HCT116 (cell line): ENCODE measurements at regions not wholly inside any gene's neighbourhood (a gene's known extent, or its start where the extent isn't known, plus 50 kb on each side); places are given as distances from the start of the nearest gene placed in this dataset.

Source experiments
- ATAC-seq: fragments of 200-7000 bp; cut with Tn5 transposase; 2 replicates; pipeline ENCODE4 v1.9.1; 2020; ENCODE audit warnings: mild to moderate bottlenecking, moderate library complexity
- BruUV-seq: library from RNA; stranded (reverse); fragments of 400-500 nt; replicated peaks from 2 replicates; lab custom pipeline; 2021; lab: Mats Ljungman, UMichigan
- CTCF ChIA-PET: fragments of 300-600 bp; sonication (Branson Sonifier 250); formaldehyde crosslinking; loops from one replicate; lab custom pipeline; 2021; ENCODE audit warnings: antibody characterized with exemption; lab: Charles Lee
- POLR2A ChIA-PET: fragments of 300-600, 350-600 bp; sonication (Branson Sonifier 250); formaldehyde crosslinking; loops from one replicate; lab custom pipeline; 2021; ENCODE audit warnings: antibody characterized with exemption; lab: Charles Lee
- RAD21 ChIA-PET, 2 experiments: fragments of 300-600 bp; sonication (Branson Sonifier 250); formaldehyde crosslinking; loops; one replicate each; lab custom pipeline; 2023; ENCODE audit warnings: low total read pairs in 2 of 2; ENCODE audit not compliant: uncharacterized antibody in 2 of 2, unreplicated experiment in 2 of 2, low non-redundant PET in 1 of 2; lab: Charles Lee
- DNase-seq: peaks from one replicate; pipeline ENCODE4 v3.0.0-alpha.2; 2010; ENCODE audit warnings: low read depth, low spot score
- H2AFZ ChIP-seq: fragments of 200-600 bp; shearing (Covaris generic), sonication (generic); 2 replicates; pipeline ENCODE4 v1.6.1; 2017; ENCODE audit warnings: low read depth, mixed run types, mixed read lengths, antibody characterized with exemption, low read length; ENCODE audit not compliant: poor library complexity, severe bottlenecking
- H3K27ac ChIP-seq: 2 replicates; pipeline ENCODE4 v1.5.1; 2012; ENCODE audit warnings: low read depth, low read length
- H3K27me3 ChIP-seq: fragments of 200-600 bp; sonication (generic); 2 replicates; pipeline ENCODE4 v1.6.1; 2016; ENCODE audit warnings: mixed run types, low read length, mixed read lengths; ENCODE audit not compliant: insufficient read depth
- H3K36me3 ChIP-seq, 2 experiments: fragments of 200-500 bp in 1 of 2; fragments of 200-600 bp in 1 of 2; sonication (Bioruptor generic) in 1 of 2; sonication (generic) in 1 of 2; 2 replicates each; pipeline versions ENCODE4 v1.5.1 to v1.6.1; 2014 to 2016; ENCODE audit warnings: low read length in 2 of 2, inconsistent platforms in 1 of 2, mixed read lengths in 1 of 2, mixed run types in 1 of 2; ENCODE audit not compliant: insufficient read depth in 2 of 2, control insufficient read depth in 1 of 2
- H3K4me1 ChIP-seq, 2 experiments: fragments of 200-600 bp in 1 of 2; sonication (generic) in 1 of 2; 2 replicates each; pipeline versions ENCODE4 v1.5.1 to v1.6.1; 2012 to 2017; ENCODE audit warnings: low read length in 2 of 2, inconsistent platforms in 1 of 2, mild to moderate bottlenecking in 1 of 2, mixed read lengths in 1 of 2, mixed run types in 1 of 2, moderate library complexity in 1 of 2; ENCODE audit not compliant: insufficient read depth in 2 of 2, control insufficient read depth in 1 of 2
- H3K4me2 ChIP-seq: fragments of 200-600 bp; sonication (generic); 2 replicates; pipeline ENCODE4 v1.6.1; 2017; ENCODE audit warnings: mixed run types, low read length, mixed read lengths
- H3K4me3 ChIP-seq, 2 experiments: fragments of 200-600 bp in 1 of 2; sonication (generic) in 1 of 2; replicated peaks in 1 of 2; 2 replicates each; pipeline ENCODE4 v1.5.1; 2011 to 2016; ENCODE audit warnings: low read length in 2 of 2, control low read depth in 1 of 2, low read depth in 1 of 2, mild to moderate bottlenecking in 1 of 2, mixed read lengths in 1 of 2, mixed run types in 1 of 2
- H3K79me2 ChIP-seq: fragments of 200-600 bp; sonication (generic); 2 replicates; pipeline ENCODE4 v1.6.1; 2017; ENCODE audit warnings: mild to moderate bottlenecking, mixed run types, low read length, moderate library complexity, mixed read lengths; ENCODE audit not compliant: insufficient read depth
- H3K9ac ChIP-seq: fragments of 200-600 bp; sonication (generic); 2 replicates; pipeline ENCODE4 v1.6.1; 2016; ENCODE audit warnings: low read length, mixed read lengths
- H3K9me2 ChIP-seq: fragments of 200-600 bp; sonication (generic), shearing (Covaris generic); 2 replicates; pipeline ENCODE4 v1.6.1; 2017; ENCODE audit warnings: mixed run types, mild to moderate bottlenecking, moderate library complexity; ENCODE audit not compliant: insufficient read depth
- H3K9me3 ChIP-seq, 2 experiments: fragments of 200-500 bp in 1 of 2; fragments of 200-600 bp in 1 of 2; sonication (Bioruptor generic) in 1 of 2; sonication (generic) in 1 of 2; 2 replicates each; pipeline ENCODE4 v1.6.1; 2014 to 2017; ENCODE audit warnings: low read length in 2 of 2, mixed read lengths in 2 of 2, inconsistent platforms in 1 of 2, low read depth in 1 of 2, mild to moderate bottlenecking in 1 of 2, mixed run types in 1 of 2, moderate library complexity in 1 of 2; ENCODE audit not compliant: control insufficient read depth in 1 of 2, insufficient read depth in 1 of 2
- H4K20me1 ChIP-seq: fragments of 200-600 bp; sonication (generic), shearing (Covaris generic); 2 replicates; pipeline ENCODE4 v1.6.1; 2017; ENCODE audit warnings: mixed run types, mild to moderate bottlenecking, moderate library complexity; ENCODE audit not compliant: insufficient read depth
- EGR1 ChIP-seq: IDR thresholded peaks from 2 replicates; pipeline ENCODE4 v1.6.1; 2012; ENCODE audit warnings: low read depth
- ELF1 ChIP-seq: IDR thresholded peaks from 2 replicates; pipeline ENCODE4 v1.6.1; 2012; ENCODE audit warnings: low read depth, borderline replicate concordance
- EZH2phosphoT487 ChIP-seq: fragments of 200-600 bp; IDR thresholded peaks from 2 replicates; pipeline ENCODE4 v1.6.1; 2018; ENCODE audit warnings: antibody characterized with exemption, borderline replicate concordance
- POLR2AphosphoS5 ChIP-seq: IDR thresholded peaks from 2 replicates; pipeline ENCODE4 v1.6.1; 2011; ENCODE audit warnings: mild to moderate bottlenecking, low read depth, low read length, moderate library complexity
- REST ChIP-seq: IDR thresholded peaks from 2 replicates; pipeline ENCODE4 v1.6.1; 2012; ENCODE audit warnings: low read depth
- SRF ChIP-seq: IDR thresholded peaks from 2 replicates; pipeline ENCODE4 v1.6.1; 2012; ENCODE audit warnings: low read depth
- intact Hi-C: fragments of 100-400 bp; cut with micrococcal nuclease; formaldehyde crosslinking; loops from 2 replicates; pipeline ENCODE4 v1.10.0; 2022
- TF ChIP-seq, protein P1 (sequence below): IDR thresholded peaks from 2 replicates; pipeline ENCODE4 v1.6.1; 2012

DNA sequence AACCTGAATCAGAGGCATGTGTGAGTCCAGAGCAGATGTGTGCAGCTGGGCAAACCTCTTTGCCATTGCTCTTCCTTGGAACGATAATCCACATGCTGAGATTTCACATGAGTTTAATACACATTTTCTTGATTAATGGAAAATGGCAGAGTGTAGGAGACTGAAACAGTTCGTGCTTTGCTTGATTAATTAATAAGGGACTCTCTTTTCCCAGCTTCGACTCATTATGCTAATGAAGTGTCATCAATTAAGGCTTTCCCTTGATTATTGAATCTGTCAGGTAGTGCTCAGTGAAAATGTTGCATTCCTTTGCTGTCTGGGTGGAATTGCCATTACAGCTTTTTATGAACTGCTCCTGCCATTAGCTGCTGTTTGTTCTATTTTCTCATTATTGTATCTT, 487.7 kb upstream of the NOVA1 start:
- ChIA-PET POLR2A (no interaction called here), RAD21 (no interaction called here), CTCF (no interaction called here)
- no peaks in the 10 kb centered on the region for H3K27me3 ChIP-seq
- H3K9me3 ChIP-seq: peaks cover 9 to 38% of the 10 kb centered on the region in 2 experiments; a peak in 3 of 4 replicates
- BruUV-seq: no TSS peak
- no peak overlapping the region for H2AFZ ChIP-seq
- H3K4me1 ChIP-seq: no peaks in the 10 kb centered on the region
- no peak for DNase-seq
- no peak for TF ChIP-seq ELF1
- TF ChIP-seq EGR1: no peak
- TF ChIP-seq REST: no peak
- TF ChIP-seq, protein P1, sequence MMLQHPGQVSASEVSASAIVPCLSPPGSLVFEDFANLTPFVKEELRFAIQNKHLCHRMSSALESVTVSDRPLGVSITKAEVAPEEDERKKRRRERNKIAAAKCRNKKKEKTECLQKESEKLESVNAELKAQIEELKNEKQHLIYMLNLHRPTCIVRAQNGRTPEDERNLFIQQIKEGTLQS: no peak
- no peak for TF ChIP-seq EZH2phosphoT487
- TF ChIP-seq POLR2AphosphoS5: no peak
- no peak for TF ChIP-seq SRF
- no peak overlapping the region for H3K4me3 ChIP-seq
- H3K36me3 ChIP-seq: no peaks in the 10 kb centered on the region; a peak in 1 of 4 replicates
- no peak overlapping the region for H3K27ac ChIP-seq
- intact Hi-C loops: no loop called here
- H3K4me2 ChIP-seq: no peak overlapping the region
- H3K79me2 ChIP-seq: no peaks in the 10 kb centered on the region
- no peaks in the 10 kb centered on the region for H4K20me1 ChIP-seq
- H3K9me2 ChIP-seq: no peaks in the 10 kb centered on the region
- no peak for ATAC-seq
- no peak overlapping the region for H3K9ac ChIP-seq
